ENCODE measurements at regions not wholly inside any gene's neighbourhood (a gene's known extent, or its start where the extent isn't known, plus 50 kb on each side); places are given as distances from the start of the nearest gene placed in this dataset.

GRCh38 chr14:54137614-54137961 is 181.0 kb upstream of the BMP4 start:
- Histone ChIP-seq H3K4me1 (ENCODE audit: control insufficient read depth, insufficient read depth, low read length) (no peaks in the 10 kb centered on the region), H3K27me3 (ENCODE audit: control insufficient read depth, insufficient read depth, low read length) (no peaks in the 10 kb centered on the region), H3K9ac (ENCODE audit: low read length) (no peak overlapping the region), H3K27ac (ENCODE audit: low read depth, low read length) (no peak overlapping the region), H3K4me3 (ENCODE audit: low read length) (no peak overlapping the region), H3K36me3 (ENCODE audit: control insufficient read depth, insufficient read depth, low read length) (no peaks in the 10 kb centered on the region)

- Histone ChIP-seq H3K27ac (ENCODE audit: low read depth, low read length) (no peak overlapping the region), H3K4me1 (ENCODE audit: control insufficient read depth, insufficient read depth, low read length) (no peaks in the 10 kb centered on the region), H3K36me3 (ENCODE audit: control insufficient read depth, insufficient read depth, low read length) (no peaks in the 10 kb centered on the region), H3K4me3 (ENCODE audit: low read length) (no peak overlapping the region), H3K27me3 (ENCODE audit: control insufficient read depth, insufficient read depth, low read length) (no peaks in the 10 kb centered on the region), H3K9ac (ENCODE audit: low read length) (no peak overlapping the region)
Observed at GRCh38 chr14:54138024-54138353, 181.4 kb upstream of the BMP4 start.

- Histone ChIP-seq H3K9ac (ENCODE audit: low read length) (no peak overlapping the region), H3K4me1 (ENCODE audit: control insufficient read depth, insufficient read depth, low read length) (no peaks in the 10 kb centered on the region), H3K4me3 (ENCODE audit: low read length) (no peak overlapping the region), H3K27me3 (ENCODE audit: control insufficient read depth, insufficient read depth, low read length) (no peaks in the 10 kb centered on the region), H3K27ac (ENCODE audit: low read depth, low read length) (no peak overlapping the region), H3K36me3 (ENCODE audit: control insufficient read depth, insufficient read depth, low read length) (no peaks in the 10 kb centered on the region)
Observed at GRCh38 chr14:54138354-54139038, 181.9 kb upstream of the BMP4 start.

GRCh38 chr14:54140551-54140950 is 183.9 kb upstream of the BMP4 start:
- Histone ChIP-seq H3K27me3 (ENCODE audit: control insufficient read depth, insufficient read depth, low read length) (no peaks in the 10 kb centered on the region), H3K9ac (ENCODE audit: low read length) (no peak overlapping the region), H3K4me1 (ENCODE audit: control insufficient read depth, insufficient read depth, low read length) (no peaks in the 10 kb centered on the region), H3K27ac (ENCODE audit: low read depth, low read length) (no peak overlapping the region), H3K4me3 (ENCODE audit: low read length) (no peak overlapping the region), H3K36me3 (ENCODE audit: control insufficient read depth, insufficient read depth, low read length) (no peaks in the 10 kb centered on the region)

- H3K27me3 ChIP-seq (ENCODE audit: control insufficient read depth, insufficient read depth, low read length) = no peaks in the 10 kb centered on the region
- no peak overlapping the region for H3K9ac ChIP-seq (ENCODE audit: low read length)
Observed at GRCh38 chr14:54146601-54147000, 190.0 kb upstream of the BMP4 start.

GRCh38 chr14:54147282-54147681 is 190.7 kb upstream of the BMP4 start:
- Histone ChIP-seq H3K4me3 (ENCODE audit: low read length) (no peak overlapping the region), H3K36me3 (ENCODE audit: control insufficient read depth, insufficient read depth, low read length) (no peaks in the 10 kb centered on the region), H3K27me3 (ENCODE audit: control insufficient read depth, insufficient read depth, low read length) (no peaks in the 10 kb centered on the region), H3K9ac (ENCODE audit: low read length) (no peak overlapping the region), H3K4me1 (ENCODE audit: control insufficient read depth, insufficient read depth, low read length) (no peaks in the 10 kb centered on the region), H3K27ac (ENCODE audit: low read depth, low read length) (no peak overlapping the region)

More at GRCh38 chr14:54146601-54147000, 190.0 kb upstream of the BMP4 start:
- Histone ChIP-seq H3K4me3 (ENCODE audit: low read length) (no peak overlapping the region), H3K36me3 (ENCODE audit: control insufficient read depth, insufficient read depth, low read length) (no peaks in the 10 kb centered on the region), H3K27ac (ENCODE audit: low read depth, low read length) (no peak overlapping the region), H3K4me1 (ENCODE audit: control insufficient read depth, insufficient read depth, low read length) (no peaks in the 10 kb centered on the region)

GRCh38 chr14:54147758-54148157 is 191.1 kb upstream of the BMP4 start:
- Histone ChIP-seq H3K27me3 (ENCODE audit: control insufficient read depth, insufficient read depth, low read length) (no peaks in the 10 kb centered on the region), H3K4me1 (ENCODE audit: control insufficient read depth, insufficient read depth, low read length) (no peaks in the 10 kb centered on the region), H3K9ac (ENCODE audit: low read length) (no peak overlapping the region), H3K36me3 (ENCODE audit: control insufficient read depth, insufficient read depth, low read length) (no peaks in the 10 kb centered on the region), H3K27ac (ENCODE audit: low read depth, low read length) (no peak overlapping the region), H3K4me3 (ENCODE audit: low read length) (no peak overlapping the region)

- Histone ChIP-seq H3K9ac (ENCODE audit: low read length) (no peak overlapping the region), H3K4me1 (ENCODE audit: control insufficient read depth, insufficient read depth, low read length) (no peaks in the 10 kb centered on the region), H3K27me3 (ENCODE audit: control insufficient read depth, insufficient read depth, low read length) (no peaks in the 10 kb centered on the region), H3K4me3 (ENCODE audit: low read length) (no peak overlapping the region), H3K27ac (ENCODE audit: low read depth, low read length) (no peak overlapping the region), H3K36me3 (ENCODE audit: control insufficient read depth, insufficient read depth, low read length) (no peaks in the 10 kb centered on the region)
Observed at GRCh38 chr14:54148251-54148650, 191.6 kb upstream of the BMP4 start.

GRCh38 chr14:54152351-54152750 is 195.7 kb upstream of the BMP4 start:
- Histone ChIP-seq H3K4me1 (ENCODE audit: control insufficient read depth, insufficient read depth, low read length) (no peaks in the 10 kb centered on the region), H3K27me3 (ENCODE audit: control insufficient read depth, insufficient read depth, low read length) (no peaks in the 10 kb centered on the region), H3K9ac (ENCODE audit: low read length) (no peak overlapping the region), H3K36me3 (ENCODE audit: control insufficient read depth, insufficient read depth, low read length) (no peaks in the 10 kb centered on the region), H3K27ac (ENCODE audit: low read depth, low read length) (no peak overlapping the region), H3K4me3 (ENCODE audit: low read length) (no peak overlapping the region)

- Histone ChIP-seq H3K27ac (ENCODE audit: low read depth, low read length) (no peak overlapping the region), H3K36me3 (ENCODE audit: control insufficient read depth, insufficient read depth, low read length) (no peaks in the 10 kb centered on the region), H3K9ac (ENCODE audit: low read length) (no peak overlapping the region), H3K4me3 (ENCODE audit: low read length) (no peak overlapping the region), H3K27me3 (ENCODE audit: control insufficient read depth, insufficient read depth, low read length) (no peaks in the 10 kb centered on the region), H3K4me1 (ENCODE audit: control insufficient read depth, insufficient read depth, low read length) (no peaks in the 10 kb centered on the region)
Observed at GRCh38 chr14:54166049-54166950, 209.7 kb upstream of the BMP4 start.

- Histone ChIP-seq H3K27me3 (ENCODE audit: control insufficient read depth, insufficient read depth, low read length) (no peaks in the 10 kb centered on the region), H3K36me3 (ENCODE audit: control insufficient read depth, insufficient read depth, low read length) (no peaks in the 10 kb centered on the region), H3K4me3 (ENCODE audit: low read length) (no peak overlapping the region), H3K4me1 (ENCODE audit: control insufficient read depth, insufficient read depth, low read length) (no peaks in the 10 kb centered on the region), H3K9ac (ENCODE audit: low read length) (no peak overlapping the region), H3K27ac (ENCODE audit: low read depth, low read length) (no peak overlapping the region)
Observed at GRCh38 chr14:54168489-54168888, 211.9 kb upstream of the BMP4 start.

GRCh38 chr14:54169254-54169924 is 212.8 kb upstream of the BMP4 start:
- Histone ChIP-seq H3K4me1 (ENCODE audit: control insufficient read depth, insufficient read depth, low read length) (peaks cover 2% of the 10 kb centered on the region), H3K36me3 (ENCODE audit: control insufficient read depth, insufficient read depth, low read length) (no peaks in the 10 kb centered on the region), H3K27ac (ENCODE audit: low read depth, low read length) (no peak overlapping the region), H3K27me3 (ENCODE audit: control insufficient read depth, insufficient read depth, low read length) (no peaks in the 10 kb centered on the region), H3K9ac (ENCODE audit: low read length) (no peak overlapping the region), H3K4me3 (ENCODE audit: low read length) (no peak overlapping the region)

Measured in rectal smooth muscle tissue (tissue), 1 donor.